K562 (cell line): ENCODE measurements at regions not wholly inside any gene's neighbourhood (a gene's known extent, or its start where the extent isn't known, plus 50 kb on each side); places are given as distances from the start of the nearest gene placed in this dataset.

ENCODE experiments used
- CTCF ChIP-seq, 3 experiments: IDR thresholded peaks in 2 of 3; conservative IDR thresholded peaks in 1 of 3; 2 replicates each; pipeline ENCODE4 v1.5.1; 2011 to 2012; ENCODE audit warnings: low read length in 3 of 3, mild to moderate bottlenecking in 3 of 3, control low read depth in 2 of 3, improper control_type of control experiment in 1 of 3, inconsistent platforms in 1 of 3, low read depth in 1 of 3, mixed read lengths in 1 of 3, moderate library complexity in 1 of 3; ENCODE audit not compliant: insufficient read depth in 2 of 3
- ZNF174 ChIP-seq: fragments of 250-450 bp; sonication (Bioruptor Pico); IDR thresholded peaks from 2 replicates; pipeline ENCODE4 v1.4.0; 2020; ENCODE audit warnings: mild to moderate bottlenecking

- no peak for TF ChIP-seq CTCF (IDR thresholded peaks at IDR 0.05 in 2 of 3, conservative IDR thresholded peaks at IDR 0.05 in 1 of 3; ENCODE audit: insufficient read depth in 2 of 3, low read depth in 1 of 3, low read length in 3 of 3)
- TF ChIP-seq ZNF174 (CRISPR knock-in tag) = no peak
These were observed 90.3 kb upstream of the NREP start for GRCh38 chr5:111847052-111847925.
